ENCODE measurements at regions not wholly inside any gene's neighbourhood (a gene's known extent, or its start where the extent isn't known, plus 50 kb on each side); places are given as distances from the start of the nearest gene placed in this dataset.

DNA sequence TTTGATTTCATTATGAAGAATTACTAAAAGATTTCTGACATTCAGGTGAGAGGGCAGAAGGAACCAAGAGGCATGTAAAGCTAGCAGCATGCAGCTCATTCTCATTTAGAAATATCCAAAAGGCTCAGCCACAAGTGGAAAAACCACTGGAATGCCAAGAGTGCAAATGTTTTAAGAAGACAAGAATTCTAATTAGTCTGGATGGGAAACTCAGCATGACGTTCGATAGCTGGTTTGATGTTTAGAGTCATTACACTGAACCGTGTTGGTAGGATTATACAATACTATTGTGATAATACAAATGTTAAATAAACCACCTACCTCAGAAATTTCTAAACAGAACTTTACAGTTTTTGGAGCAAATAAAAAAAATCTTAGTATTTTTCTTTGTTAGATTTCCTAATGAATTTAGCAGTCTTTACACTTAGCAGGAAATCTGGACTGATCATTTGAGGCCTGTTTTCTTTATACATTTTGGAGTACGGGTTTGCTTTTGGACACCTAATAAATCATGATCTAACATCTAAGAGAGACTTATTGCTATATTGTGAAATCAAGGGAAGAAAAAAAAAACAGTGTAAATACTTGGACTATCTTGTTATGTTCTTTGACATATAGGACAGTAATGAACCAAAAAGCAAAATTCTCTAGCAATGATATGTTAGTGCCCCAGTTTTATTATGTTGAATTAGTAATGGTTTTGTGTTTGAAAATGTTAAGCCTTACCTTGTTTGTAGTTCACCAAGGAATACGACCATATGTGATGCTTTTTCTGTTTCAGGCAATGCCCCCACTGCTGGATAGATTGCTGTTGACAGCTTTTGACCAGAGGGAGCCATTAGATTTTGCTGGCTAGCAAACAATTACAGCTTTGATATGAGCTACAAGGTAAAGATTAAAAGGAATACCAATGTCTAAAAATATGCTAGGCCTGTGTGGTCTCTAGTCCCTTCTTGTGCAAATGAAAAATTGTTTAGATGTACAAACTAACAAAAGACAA is 354.1 kb upstream of the SEMA3A start:
- no peak overlapping the region for H2BK5ac ChIP-seq (ENCODE audit: low read length)
- no peak overlapping the region for H3K18ac ChIP-seq (ENCODE audit: low read length)
- no peaks in the 10 kb centered on the region for H3K9me3 ChIP-seq (replicated peaks in 1 of 2; ENCODE audit: control insufficient read depth in 2 of 2, insufficient read depth in 1 of 2, low read depth in 1 of 2, low read length in 2 of 2)
- no peak overlapping the region for H3K23ac ChIP-seq (ENCODE audit: low read depth, low read length, poor library complexity)
- no peak overlapping the region for H3K9ac ChIP-seq (ENCODE audit: low read depth, low read length, poor library complexity)
- no peak overlapping the region for H2BK12ac ChIP-seq (ENCODE audit: low read length)
- peaks cover 3 to 7% of the 10 kb centered on the region in 2 donors for H3K4me1 ChIP-seq (ENCODE audit: control insufficient read depth in 2 of 2, insufficient read depth in 1 of 2, low read depth in 1 of 2, low read length in 2 of 2)
- no peak overlapping the region for H4K91ac ChIP-seq (ENCODE audit: low read depth, low read length, poor library complexity)
- H3K27ac ChIP-seq (replicated peaks; ENCODE audit: low read length) = peak overlapping the region; percentile 24
- peak; percentile 42 for DNase-seq (ENCODE audit: low spot score)
- no peaks in the 10 kb centered on the region for H3K79me1 ChIP-seq (ENCODE audit: low read depth, low read length)
- no peak overlapping the region for H3K4me3 ChIP-seq (ENCODE audit: low read length in 2 of 2)
- H3K14ac ChIP-seq (ENCODE audit: low read length) = no peak overlapping the region
- H3K36me3 ChIP-seq (replicated peaks in 1 of 2; ENCODE audit: control insufficient read depth in 2 of 2, insufficient read depth in 2 of 2, low read length in 2 of 2) = no peaks in the 10 kb centered on the region
- H3K27me3 ChIP-seq (ENCODE audit: control insufficient read depth in 3 of 3, insufficient read depth in 3 of 3, low read depth in 1 of 3, low read length in 3 of 3) = no peaks in the 10 kb centered on the region
- H3K4ac ChIP-seq (ENCODE audit: low read length) = no peak overlapping the region
- no peak overlapping the region for H2BK15ac ChIP-seq (ENCODE audit: low read length)
- no peak overlapping the region for H4K8ac ChIP-seq (ENCODE audit: low read depth, low read length)
- peak overlapping the region; percentile 69 for H2AFZ ChIP-seq (ENCODE audit: low read length)
- no peak overlapping the region for H3K4me2 ChIP-seq (ENCODE audit: insufficient read depth, low read length, poor library complexity, severe bottlenecking)
- no CpG with 5 or more reads among the region's 5 CpGs for WGBS, 2 donors (ENCODE audit: extremely low coverage in 2 of 2, insufficient read length in 2 of 2, insufficient replicate concordance in 1 of 2)
- no peak overlapping the region for H2BK120ac ChIP-seq (ENCODE audit: low read depth, low read length)
- no peak overlapping the region for H2AK5ac ChIP-seq (ENCODE audit: low read depth, low read length)

DNA sequence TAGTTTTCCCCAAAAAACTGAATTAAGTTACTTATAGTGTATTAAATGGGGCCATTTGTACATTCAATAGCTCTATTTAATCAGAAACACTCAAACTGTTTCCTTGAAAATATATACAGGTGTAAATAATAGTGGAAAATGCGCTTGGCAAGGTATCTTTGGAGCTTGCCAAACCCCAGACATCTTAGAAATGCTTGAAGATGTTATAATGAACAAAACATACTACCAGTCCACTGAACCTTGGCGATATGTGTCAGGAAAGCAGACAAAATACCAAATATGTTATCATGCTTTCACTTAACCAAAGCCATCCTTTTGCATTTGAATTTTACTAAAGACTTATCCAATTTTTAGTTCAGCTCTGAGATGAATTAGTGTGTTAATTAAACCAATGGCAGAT is 352.7 kb upstream of the SEMA3A start:
- no peak overlapping the region for H4K91ac ChIP-seq (ENCODE audit: low read depth, low read length, poor library complexity)
- H3K36me3 ChIP-seq (replicated peaks in 1 of 2; ENCODE audit: control insufficient read depth in 2 of 2, insufficient read depth in 2 of 2, low read length in 2 of 2) = no peaks in the 10 kb centered on the region
- H3K79me1 ChIP-seq (ENCODE audit: low read depth, low read length) = no peaks in the 10 kb centered on the region
- H3K4me2 ChIP-seq (ENCODE audit: insufficient read depth, low read length, poor library complexity, severe bottlenecking) = no peak overlapping the region
- WGBS, 2 donors (ENCODE audit: extremely low coverage in 2 of 2, insufficient read length in 2 of 2, insufficient replicate concordance in 1 of 2) = no CpG with 5 or more reads among the region's 2 CpGs
- DNase-seq (ENCODE audit: low spot score) = no peak
- H3K9ac ChIP-seq (ENCODE audit: low read depth, low read length, poor library complexity) = no peak overlapping the region
- H2BK5ac ChIP-seq (ENCODE audit: low read length) = no peak overlapping the region
- no peak overlapping the region for H2BK15ac ChIP-seq (ENCODE audit: low read length)
- H3K4me3 ChIP-seq (ENCODE audit: low read length in 2 of 2) = no peak overlapping the region
- no peak overlapping the region for H2BK12ac ChIP-seq (ENCODE audit: low read length)
- H2AFZ ChIP-seq (ENCODE audit: low read length) = no peak overlapping the region
- no peak overlapping the region for H2BK120ac ChIP-seq (ENCODE audit: low read depth, low read length)
- H3K4me1 ChIP-seq (ENCODE audit: control insufficient read depth in 2 of 2, insufficient read depth in 1 of 2, low read depth in 1 of 2, low read length in 2 of 2) = peaks cover 3 to 7% of the 10 kb centered on the region in 2 donors
- H2AK5ac ChIP-seq (ENCODE audit: low read depth, low read length) = no peak overlapping the region
- no peak overlapping the region for H4K8ac ChIP-seq (ENCODE audit: low read depth, low read length)
- no peak overlapping the region for H3K27ac ChIP-seq (replicated peaks; ENCODE audit: low read length)
- no peak overlapping the region for H3K18ac ChIP-seq (ENCODE audit: low read length)
- no peak overlapping the region for H3K4ac ChIP-seq (ENCODE audit: low read length)
- no peaks in the 10 kb centered on the region for H3K27me3 ChIP-seq (ENCODE audit: control insufficient read depth in 3 of 3, insufficient read depth in 3 of 3, low read depth in 1 of 3, low read length in 3 of 3)
- no peak overlapping the region for H3K23ac ChIP-seq (ENCODE audit: low read depth, low read length, poor library complexity)
- H3K14ac ChIP-seq (ENCODE audit: low read length) = no peak overlapping the region
- H3K9me3 ChIP-seq (replicated peaks in 1 of 2; ENCODE audit: control insufficient read depth in 2 of 2, insufficient read depth in 1 of 2, low read depth in 1 of 2, low read length in 2 of 2) = no peaks in the 10 kb centered on the region

DNA sequence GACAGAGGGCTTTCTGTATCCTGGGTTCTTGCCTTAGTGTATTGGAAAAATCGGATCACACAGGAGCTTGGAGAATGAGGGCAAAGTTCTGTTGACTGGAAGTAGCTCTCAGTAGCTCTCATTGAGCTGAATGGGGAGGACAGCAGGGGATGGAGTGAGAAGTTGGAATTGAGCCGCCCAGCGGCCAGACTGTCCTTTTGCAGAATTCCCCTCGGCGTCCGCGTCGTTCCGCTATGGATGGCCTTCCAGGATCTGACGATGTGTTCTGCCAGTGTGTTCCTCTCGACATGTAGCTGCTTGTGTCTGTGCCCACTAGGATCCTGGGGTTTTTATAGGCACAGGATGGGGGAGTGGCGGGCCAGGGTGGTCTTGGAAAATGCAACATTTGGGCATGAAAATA is 351.8 kb upstream of the SEMA3A start:
- no peak overlapping the region for H2BK12ac ChIP-seq (ENCODE audit: low read length)
- no peak overlapping the region for H4K8ac ChIP-seq (ENCODE audit: low read depth, low read length)
- peak overlapping the region; percentile 14 for H2BK15ac ChIP-seq (ENCODE audit: low read length)
- no peak overlapping the region for H3K23ac ChIP-seq (ENCODE audit: low read depth, low read length, poor library complexity)
- peak overlapping the region; percentile 55 for H2AFZ ChIP-seq (ENCODE audit: low read length)
- H3K4me3 ChIP-seq (ENCODE audit: low read length in 2 of 2) = no peak overlapping the region
- no peak overlapping the region for H3K4me2 ChIP-seq (ENCODE audit: insufficient read depth, low read length, poor library complexity, severe bottlenecking)
- H3K18ac ChIP-seq (ENCODE audit: low read length) = no peak overlapping the region
- no peak overlapping the region for H3K14ac ChIP-seq (ENCODE audit: low read length)
- H3K27me3 ChIP-seq (ENCODE audit: control insufficient read depth in 3 of 3, insufficient read depth in 3 of 3, low read depth in 1 of 3, low read length in 3 of 3) = no peaks in the 10 kb centered on the region
- no peak overlapping the region for H4K91ac ChIP-seq (ENCODE audit: low read depth, low read length, poor library complexity)
- no peak overlapping the region for H3K27ac ChIP-seq (replicated peaks; ENCODE audit: low read length)
- no peak overlapping the region for H2BK120ac ChIP-seq (ENCODE audit: low read depth, low read length)
- H3K4ac ChIP-seq (ENCODE audit: low read length) = no peak overlapping the region
- H2BK5ac ChIP-seq (ENCODE audit: low read length) = no peak overlapping the region
- peak overlapping the region; percentile 68 for H2AK5ac ChIP-seq (ENCODE audit: low read depth, low read length)
- WGBS, 2 donors (ENCODE audit: extremely low coverage in 2 of 2, insufficient read length in 2 of 2, insufficient replicate concordance in 1 of 2) = no CpG with 5 or more reads among the region's 12 CpGs
- no peak overlapping the region for H3K9ac ChIP-seq (ENCODE audit: low read depth, low read length, poor library complexity)
- H3K79me1 ChIP-seq (ENCODE audit: low read depth, low read length) = no peaks in the 10 kb centered on the region
- peaks cover 3 to 7% of the 10 kb centered on the region in 2 donors for H3K4me1 ChIP-seq (ENCODE audit: control insufficient read depth in 2 of 2, insufficient read depth in 1 of 2, low read depth in 1 of 2, low read length in 2 of 2)
- H3K36me3 ChIP-seq (replicated peaks in 1 of 2; ENCODE audit: control insufficient read depth in 2 of 2, insufficient read depth in 2 of 2, low read length in 2 of 2) = no peaks in the 10 kb centered on the region
- no peak for DNase-seq (ENCODE audit: low spot score)
- H3K9me3 ChIP-seq (replicated peaks in 1 of 2; ENCODE audit: control insufficient read depth in 2 of 2, insufficient read depth in 1 of 2, low read depth in 1 of 2, low read length in 2 of 2) = no peaks in the 10 kb centered on the region

DNA sequence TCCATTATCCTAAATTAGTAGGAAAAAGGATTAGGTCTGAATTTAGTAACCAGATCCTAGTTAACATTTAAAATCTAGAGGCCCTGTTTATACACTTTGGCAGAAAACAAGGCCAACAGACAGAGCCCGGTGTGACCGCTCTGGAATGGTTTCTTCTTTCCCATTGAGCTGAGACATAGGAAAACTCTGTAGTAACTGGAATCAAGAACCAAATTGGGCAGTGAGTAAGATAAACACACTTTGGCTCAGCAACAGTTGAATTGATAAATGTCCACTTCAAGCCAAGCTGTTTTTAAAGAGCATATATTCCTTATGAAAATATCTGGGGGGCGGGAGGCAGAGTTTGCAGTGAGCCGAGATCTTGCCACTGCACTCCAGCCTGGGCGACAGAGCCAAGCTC is 343.7 kb upstream of the SEMA3A start:
- Histone ChIP-seq H3K18ac (ENCODE audit: low read length) (no peak overlapping the region), H4K91ac (ENCODE audit: low read depth, low read length, poor library complexity) (no peak overlapping the region), H2AK5ac (ENCODE audit: low read depth, low read length) (no peak overlapping the region), H3K23ac (ENCODE audit: low read depth, low read length, poor library complexity) (no peak overlapping the region), H4K8ac (ENCODE audit: low read depth, low read length) (no peak overlapping the region), H2BK15ac (ENCODE audit: low read length) (no peak overlapping the region), H3K4me3 (ENCODE audit: low read length in 2 of 2) (no peak overlapping the region), H2AFZ (ENCODE audit: low read length) (no peak overlapping the region), H3K36me3 (replicated peaks in 1 of 2; ENCODE audit: control insufficient read depth in 2 of 2, insufficient read depth in 2 of 2, low read length in 2 of 2) (no peaks in the 10 kb centered on the region), H3K27me3 (ENCODE audit: control insufficient read depth in 3 of 3, insufficient read depth in 3 of 3, low read depth in 1 of 3, low read length in 3 of 3) (no peaks in the 10 kb centered on the region), H2BK5ac (ENCODE audit: low read length) (no peak overlapping the region), H3K4ac (ENCODE audit: low read length) (no peak overlapping the region), H3K79me1 (ENCODE audit: low read depth, low read length) (no peaks in the 10 kb centered on the region), H2BK120ac (ENCODE audit: low read depth, low read length) (no peak overlapping the region), H3K9me3 (replicated peaks in 1 of 2; ENCODE audit: control insufficient read depth in 2 of 2, insufficient read depth in 1 of 2, low read depth in 1 of 2, low read length in 2 of 2) (no peaks in the 10 kb centered on the region), H3K4me2 (ENCODE audit: insufficient read depth, low read length, poor library complexity, severe bottlenecking) (no peak overlapping the region), H2BK12ac (ENCODE audit: low read length) (no peak overlapping the region), H3K27ac (replicated peaks; ENCODE audit: low read length) (no peak overlapping the region), H3K14ac (ENCODE audit: low read length) (no peak overlapping the region), H3K4me1 (ENCODE audit: control insufficient read depth in 2 of 2, insufficient read depth in 1 of 2, low read depth in 1 of 2, low read length in 2 of 2) (peaks cover under 1 to 8% of the 10 kb centered on the region in 2 donors), H3K9ac (ENCODE audit: low read depth, low read length, poor library complexity) (no peak overlapping the region)
- no peak for DNase-seq (ENCODE audit: low spot score)
- no CpG with 5 or more reads among the region's 5 CpGs for WGBS, 2 donors (ENCODE audit: extremely low coverage in 2 of 2, insufficient read length in 2 of 2, insufficient replicate concordance in 1 of 2)

Data from neuronal stem cell (in vitro differentiated cells).